Neural progenitor cell (in vitro differentiated cells): ENCODE measurements at regions not wholly inside any gene's neighbourhood (a gene's known extent, or its start where the extent isn't known, plus 50 kb on each side); places are given as distances from the start of the nearest gene placed in this dataset.

Source experiments
- EZH2 ChIP-seq: fragments of 200-600 bp; sonication (generic); IDR thresholded peaks from 2 replicates; pipeline ENCODE4 v1.6.1; 2017; ENCODE audit warnings: antibody characterized with exemption, mild to moderate bottlenecking, moderate library complexity
- EZH2phosphoT487 ChIP-seq: fragments of 200-600 bp; sonication (generic); IDR thresholded peaks from 2 replicates; pipeline ENCODE4 v1.6.1; 2017; ENCODE audit warnings: antibody characterized with exemption
- TF ChIP-seq, protein P1 (sequence below): fragments of 200-600 bp; sonication (generic); IDR thresholded peaks from 2 replicates; pipeline ENCODE4 v1.5.1; 2017; ENCODE audit warnings: antibody characterized with exemption, mild to moderate bottlenecking

DNA sequence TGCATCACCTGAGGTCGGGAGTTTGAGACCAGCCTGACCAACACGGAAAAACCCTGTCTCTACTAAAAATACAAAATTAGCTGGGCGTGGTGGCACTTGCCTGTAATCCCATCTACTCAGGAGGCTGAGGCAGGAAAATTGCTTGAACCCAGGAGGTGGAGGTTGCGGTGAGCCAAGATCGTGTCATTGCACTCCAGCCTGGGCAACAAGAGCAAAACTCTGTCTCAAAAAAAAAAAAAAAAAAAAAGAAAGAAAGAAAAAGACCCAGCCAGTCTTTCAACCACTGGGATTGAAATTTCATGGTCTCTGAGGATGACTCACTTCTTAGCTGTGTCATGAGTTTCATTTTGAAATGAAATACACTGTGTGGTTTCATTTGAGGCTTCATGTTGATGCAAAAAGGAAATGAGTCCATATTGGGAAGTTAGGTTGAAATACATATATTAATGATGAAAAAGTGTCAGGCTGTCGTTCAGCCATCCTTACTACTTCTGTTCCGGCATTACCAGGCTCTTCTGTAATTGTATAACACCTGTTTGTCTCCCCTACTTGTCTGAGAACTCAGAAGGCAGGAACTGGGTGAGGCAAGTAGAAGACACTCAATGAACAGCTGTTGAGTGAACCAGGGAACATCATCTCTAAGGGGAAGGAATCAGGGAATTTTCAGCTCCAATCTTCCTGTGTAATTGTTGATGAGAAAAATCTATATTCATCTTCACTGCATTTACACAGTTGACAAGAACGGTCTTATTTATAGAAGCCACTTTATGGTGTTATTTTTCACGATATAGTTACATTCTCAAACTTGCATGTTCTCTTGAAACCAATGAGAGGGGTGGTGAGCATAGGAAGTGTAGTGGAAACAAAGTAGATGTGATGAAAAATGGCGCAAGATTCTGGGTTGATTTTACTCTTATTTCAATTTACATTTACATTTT lies 87.4 kb downstream of the NFKBIZ start:
- TF ChIP-seq, protein P1, sequence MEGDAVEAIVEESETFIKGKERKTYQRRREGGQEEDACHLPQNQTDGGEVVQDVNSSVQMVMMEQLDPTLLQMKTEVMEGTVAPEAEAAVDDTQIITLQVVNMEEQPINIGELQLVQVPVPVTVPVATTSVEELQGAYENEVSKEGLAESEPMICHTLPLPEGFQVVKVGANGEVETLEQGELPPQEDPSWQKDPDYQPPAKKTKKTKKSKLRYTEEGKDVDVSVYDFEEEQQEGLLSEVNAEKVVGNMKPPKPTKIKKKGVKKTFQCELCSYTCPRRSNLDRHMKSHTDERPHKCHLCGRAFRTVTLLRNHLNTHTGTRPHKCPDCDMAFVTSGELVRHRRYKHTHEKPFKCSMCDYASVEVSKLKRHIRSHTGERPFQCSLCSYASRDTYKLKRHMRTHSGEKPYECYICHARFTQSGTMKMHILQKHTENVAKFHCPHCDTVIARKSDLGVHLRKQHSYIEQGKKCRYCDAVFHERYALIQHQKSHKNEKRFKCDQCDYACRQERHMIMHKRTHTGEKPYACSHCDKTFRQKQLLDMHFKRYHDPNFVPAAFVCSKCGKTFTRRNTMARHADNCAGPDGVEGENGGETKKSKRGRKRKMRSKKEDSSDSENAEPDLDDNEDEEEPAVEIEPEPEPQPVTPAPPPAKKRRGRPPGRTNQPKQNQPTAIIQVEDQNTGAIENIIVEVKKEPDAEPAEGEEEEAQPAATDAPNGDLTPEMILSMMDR = no peak
- TF ChIP-seq EZH2phosphoT487 (no peak), EZH2 (no peak)
